Peyer's patch (tissue), 4 donors: ENCODE measurements at regions not wholly inside any gene's neighbourhood (a gene's known extent, or its start where the extent isn't known, plus 50 kb on each side); places are given as distances from the start of the nearest gene placed in this dataset.

Experiments
- DNase-seq, 3 donors: peaks; one replicate each; pipeline ENCODE4 v3.0.0-alpha.2; 2017 to 2019
- H3K27ac ChIP-seq, 4 donors: fragments of 200-600 bp; sonication (generic); one replicate each; pipeline ENCODE4 v1.5.1; 2016 to 2019
- H3K27me3 ChIP-seq, 2 donors: fragments of 200-600 bp; sonication (generic); one replicate each; pipeline ENCODE4 v1.5.1; 2019
- H3K36me3 ChIP-seq, 3 donors: fragments of 200-600 bp; sonication (generic); one replicate each; pipeline ENCODE4 v1.5.1; 2016 to 2019
- H3K4me1 ChIP-seq, 4 donors: fragments of 200-600 bp; sonication (generic); one replicate each; pipeline ENCODE4 v1.5.1; 2016 to 2019
- H3K4me3 ChIP-seq, 4 donors: fragments of 200-600 bp; sonication (generic); 1 replicate in 3 of 4; 2 replicates in 1 of 4; pipeline ENCODE4 v1.5.1; 2016 to 2019; ENCODE audit warnings: mild to moderate bottlenecking in 1 of 4
- H3K9me3 ChIP-seq, 4 donors: fragments of 200-600 bp; sonication (generic); one replicate each; pipeline ENCODE4 v1.5.1; 2016 to 2019; ENCODE audit warnings: mild to moderate bottlenecking in 1 of 4
- CTCF ChIP-seq, 6 experiments: fragments of 450-650 bp in 4 of 6; fragments of 200-600 bp in 2 of 6; sonication (generic) in 1 of 6; IDR thresholded peaks; one replicate each; pipeline ENCODE4 v1.5.1; 2017 to 2019; ENCODE audit warnings: antibody characterized with exemption in 6 of 6, mild to moderate bottlenecking in 3 of 6, moderate library complexity in 1 of 6
- POLR2A ChIP-seq, 2 donors: fragments of 450-650 bp; IDR thresholded peaks; one replicate each; pipeline ENCODE4 v1.5.1; 2017; ENCODE audit warnings: antibody characterized with exemption in 2 of 2, mild to moderate bottlenecking in 2 of 2, moderate library complexity in 2 of 2

DNA sequence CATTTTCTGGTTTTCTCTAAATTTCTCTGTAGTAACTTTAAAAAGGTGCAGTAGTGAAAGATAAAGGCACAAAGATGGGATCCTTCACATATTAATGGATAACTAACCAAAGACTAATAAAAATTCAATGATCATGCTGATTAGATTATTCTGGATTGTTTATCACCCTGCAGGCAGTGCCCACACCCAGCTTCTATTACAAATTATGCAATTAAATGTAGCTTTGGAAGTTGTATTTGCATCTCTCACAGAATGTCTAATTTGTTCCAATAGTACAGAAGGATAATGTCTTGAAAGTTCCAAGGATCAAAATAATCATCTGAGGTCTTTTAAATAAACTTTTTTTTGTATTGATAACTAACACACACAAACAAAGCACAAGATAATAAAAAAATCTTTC is 837.6 kb downstream of the HACE1 start:
- no peaks in the 10 kb centered on the region for H3K9me3 ChIP-seq
- no peaks in the 10 kb centered on the region for H3K27me3 ChIP-seq
- no peaks in the 10 kb centered on the region for H3K4me1 ChIP-seq
- TF ChIP-seq CTCF (IDR thresholded peaks at IDR 0.05) (no peak), POLR2A (IDR thresholded peaks at IDR 0.05) (no peak)
- no peaks in the 10 kb centered on the region for H3K36me3 ChIP-seq
- DNase-seq, result no peak
- H3K27ac ChIP-seq, result no peak overlapping the region
- no peak overlapping the region for H3K4me3 ChIP-seq

- no peak overlapping the region for H3K27ac ChIP-seq
- no peak overlapping the region for H3K4me3 ChIP-seq
- TF ChIP-seq CTCF (IDR thresholded peaks at IDR 0.05), result no peak
- no peak for TF ChIP-seq POLR2A (IDR thresholded peaks at IDR 0.05)
- DNase-seq, result no peak
- no peaks in the 10 kb centered on the region for H3K9me3 ChIP-seq
- H3K36me3 ChIP-seq, result no peaks in the 10 kb centered on the region
- H3K4me1 ChIP-seq, result no peaks in the 10 kb centered on the region
- H3K27me3 ChIP-seq, result no peaks in the 10 kb centered on the region
Measured at GRCh38 chr6:104019075-104019753, 840.5 kb downstream of the HACE1 start.

DNA sequence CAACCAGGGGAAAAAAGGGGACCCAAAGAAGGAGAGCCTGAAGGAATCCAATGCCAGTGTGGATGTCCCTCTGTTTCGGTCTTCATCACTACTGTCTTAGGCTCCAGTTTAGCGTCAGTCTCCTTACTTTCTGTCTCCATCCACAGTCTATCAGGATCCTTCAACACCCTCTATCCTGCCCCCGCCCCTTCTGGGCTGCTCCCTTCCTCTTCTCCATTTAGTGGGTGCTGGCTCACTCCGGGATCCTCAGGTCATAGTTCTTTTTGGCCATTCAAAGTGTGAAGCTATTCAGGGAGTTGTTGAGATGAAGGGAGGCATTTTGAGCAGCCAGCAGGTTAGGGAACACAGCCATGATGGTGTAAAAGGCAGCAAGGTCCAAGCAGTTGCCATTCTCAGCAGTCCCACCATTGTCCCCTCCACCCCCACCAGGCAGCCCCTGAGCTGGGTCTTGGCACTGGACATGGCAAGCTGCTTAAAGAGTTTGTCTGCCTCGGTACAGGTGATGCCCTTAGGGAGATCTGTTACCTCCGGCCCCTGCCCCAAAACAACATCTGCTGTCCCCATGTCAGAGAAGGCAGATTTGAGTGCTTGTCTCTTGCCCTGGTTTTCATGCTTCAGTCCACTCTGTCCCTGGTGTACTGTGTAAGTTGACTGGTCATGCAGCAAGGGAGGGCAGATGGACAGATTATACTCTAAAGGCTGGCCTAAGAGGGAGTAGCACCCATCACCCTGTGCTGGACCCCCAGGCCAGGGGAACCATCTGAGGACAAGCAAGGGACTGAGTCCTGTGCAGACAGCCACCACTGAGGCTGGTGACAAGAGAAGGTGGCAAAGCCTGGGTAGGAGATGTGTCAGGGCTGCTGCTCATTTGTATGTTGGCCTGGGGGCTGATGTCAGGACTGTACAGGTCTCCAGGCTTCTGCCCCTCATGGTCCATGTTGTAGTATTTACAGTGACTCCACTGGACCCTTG is 842.0 kb downstream of the HACE1 start:
- H3K27me3 ChIP-seq, result no peaks in the 10 kb centered on the region
- no peaks in the 10 kb centered on the region for H3K4me1 ChIP-seq
- H3K4me3 ChIP-seq, result no peak overlapping the region
- TF ChIP-seq CTCF (IDR thresholded peaks at IDR 0.05), result no peak
- no peak for TF ChIP-seq POLR2A (IDR thresholded peaks at IDR 0.05)
- H3K27ac ChIP-seq, result no peak overlapping the region
- H3K9me3 ChIP-seq, result no peaks in the 10 kb centered on the region
- no peaks in the 10 kb centered on the region for H3K36me3 ChIP-seq
- no peak for DNase-seq

DNA sequence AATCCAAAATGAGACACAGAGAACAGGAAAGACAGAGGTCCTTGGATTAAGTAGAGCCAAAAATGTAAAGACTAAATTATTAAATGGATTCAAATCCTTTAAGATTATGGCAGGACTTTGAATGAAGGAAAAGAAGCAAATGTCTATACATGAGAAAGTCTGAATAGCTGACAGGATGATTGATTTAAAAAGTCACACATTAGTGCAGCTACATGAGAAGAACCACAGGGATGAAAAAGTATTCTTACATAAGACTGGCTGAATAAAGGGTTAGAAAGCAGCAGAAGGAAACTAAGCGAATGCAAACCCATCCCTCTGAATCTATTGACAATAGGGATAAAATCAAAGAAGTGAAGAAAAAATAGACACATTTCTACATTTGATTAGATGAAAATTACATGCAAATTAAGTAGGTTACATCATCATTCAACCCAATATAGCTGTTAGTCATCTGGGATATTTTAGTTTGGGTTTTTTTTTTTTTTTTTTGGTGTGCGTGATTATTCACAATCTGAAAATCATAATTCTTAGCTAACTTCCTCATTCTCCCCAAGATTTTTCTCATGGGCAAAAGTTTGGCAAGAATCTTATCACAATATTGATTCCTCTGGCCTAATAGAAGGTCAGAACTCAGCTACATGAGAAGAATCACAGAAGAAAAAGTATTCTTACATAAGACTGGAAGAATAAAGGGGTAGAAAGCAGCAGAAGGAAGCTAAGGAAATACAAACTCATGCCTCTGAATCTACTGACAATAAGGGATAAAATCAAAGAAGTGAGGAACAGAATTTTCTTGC is 845.4 kb downstream of the HACE1 start:
- DNase-seq, result no peak
- H3K9me3 ChIP-seq, result no peaks in the 10 kb centered on the region
- no peaks in the 10 kb centered on the region for H3K27me3 ChIP-seq
- no peak for TF ChIP-seq CTCF (IDR thresholded peaks at IDR 0.05)
- TF ChIP-seq POLR2A (IDR thresholded peaks at IDR 0.05), result no peak
- no peak overlapping the region for H3K27ac ChIP-seq
- no peaks in the 10 kb centered on the region for H3K36me3 ChIP-seq
- H3K4me1 ChIP-seq, result no peaks in the 10 kb centered on the region
- H3K4me3 ChIP-seq, result no peak overlapping the region

DNA sequence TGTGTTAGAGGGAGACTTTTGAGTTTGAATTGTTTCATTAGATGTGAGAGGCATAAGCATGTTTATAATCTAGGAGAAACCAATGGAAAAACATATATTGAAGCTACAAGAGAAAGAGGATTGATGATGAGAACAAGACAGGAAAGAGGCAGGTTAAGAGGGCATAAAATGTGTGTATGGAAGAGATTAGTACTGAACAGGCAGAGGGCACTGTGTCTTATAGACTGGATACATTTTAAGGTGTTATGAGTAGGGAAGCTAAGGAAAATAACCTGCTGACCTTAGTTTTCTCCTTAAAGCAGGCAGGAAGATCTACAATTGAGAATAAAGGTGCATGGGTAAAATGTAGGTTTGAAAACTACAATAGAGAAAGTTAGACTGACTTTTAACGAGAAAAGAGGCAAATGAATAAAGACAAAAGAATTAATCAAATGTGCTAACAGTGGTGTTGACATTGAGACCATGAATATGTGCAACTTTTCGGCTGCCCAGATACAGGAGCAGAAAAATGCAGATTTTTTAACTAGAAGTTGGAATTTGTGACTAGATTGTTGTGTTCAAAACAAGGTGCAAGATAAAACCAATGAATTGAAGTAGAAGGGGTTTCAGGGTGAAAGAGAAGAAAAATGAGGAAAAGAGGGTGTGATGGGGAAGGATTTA is 846.3 kb downstream of the HACE1 start:
- Histone ChIP-seq H3K4me3 (no peak overlapping the region), H3K27ac (no peak overlapping the region), H3K9me3 (no peaks in the 10 kb centered on the region), H3K4me1 (no peaks in the 10 kb centered on the region), H3K36me3 (no peaks in the 10 kb centered on the region), H3K27me3 (no peaks in the 10 kb centered on the region)
- DNase-seq, result no peak
- TF ChIP-seq CTCF (IDR thresholded peaks at IDR 0.05) (no peak), POLR2A (IDR thresholded peaks at IDR 0.05) (no peak)
